Activated CD4-positive, alpha-beta T cell treated with anti-CD3 and anti-CD28 coated beads for 4 hours (primary cell): ENCODE measurements at regions not wholly inside any gene's neighbourhood (a gene's known extent, or its start where the extent isn't known, plus 50 kb on each side); places are given as distances from the start of the nearest gene placed in this dataset.
"Not testable (repeated sequence)": the region's sequence is repeated elsewhere in the genome, so short reads cannot be mapped to it uniquely, and the experiment has no call there.

ENCODE experiments used
- DNase-seq, 2 donors: peaks; one replicate each; pipeline ENCODE4 v3.0.0-alpha.2; 2020

DNA sequence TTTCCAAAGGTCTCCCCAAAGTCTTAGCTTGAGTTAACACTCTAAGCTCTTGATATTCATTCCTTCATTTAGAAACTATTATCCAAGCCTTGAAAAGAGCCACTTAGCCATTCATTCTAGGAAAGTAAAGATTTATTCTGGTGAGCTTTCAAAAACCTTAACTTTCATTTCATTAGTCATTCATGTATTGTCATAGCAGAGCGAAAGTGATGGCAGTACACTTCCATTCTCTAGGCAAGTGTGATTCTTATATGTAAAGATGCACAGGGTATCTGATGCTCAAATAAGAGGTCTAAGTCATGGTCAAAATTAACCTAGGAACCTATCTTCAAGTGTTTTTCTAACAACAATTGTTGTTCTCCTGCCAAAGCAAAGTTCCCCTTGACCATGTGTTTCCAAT is 553.0 kb upstream of the FANCL start:
- no peak for DNase-seq

DNA sequence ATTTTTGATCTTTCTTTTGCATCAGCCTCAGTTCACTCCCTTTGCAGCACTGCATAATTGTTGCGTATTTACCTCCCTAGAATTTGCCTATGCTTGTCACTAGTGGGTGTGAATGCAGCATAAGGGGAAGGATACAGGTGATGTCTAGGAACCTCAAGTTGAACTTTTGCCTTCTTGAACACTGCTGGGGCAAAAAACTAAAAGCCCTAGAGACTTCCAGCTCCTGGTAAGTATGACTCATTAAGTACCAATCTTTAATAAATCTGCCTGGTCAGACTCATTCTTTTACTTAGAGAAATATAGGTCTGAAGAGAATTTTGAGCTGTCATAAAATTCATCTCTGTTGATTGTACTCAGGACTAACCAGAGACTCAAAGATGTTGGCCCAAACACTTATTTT is 547.3 kb upstream of the FANCL start:
- DNase-seq = no peak

DNA sequence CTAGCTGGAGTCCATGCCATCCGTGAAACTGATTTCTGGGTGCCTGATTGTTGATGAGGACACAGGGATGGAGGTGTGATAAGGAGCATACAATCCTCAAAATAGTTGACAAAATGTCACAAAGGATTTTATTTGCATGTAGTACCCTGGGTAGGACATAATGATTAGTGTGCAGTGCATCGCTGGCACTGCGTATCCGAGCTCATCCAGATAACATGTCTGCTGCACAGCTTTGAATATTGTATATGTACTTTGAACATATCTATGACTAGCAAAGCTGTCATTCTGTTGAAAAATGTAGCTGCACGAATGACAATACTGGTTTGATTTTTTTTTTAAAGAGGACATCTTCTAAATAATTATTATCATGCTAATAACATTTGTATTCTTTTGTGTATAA is 529.7 kb upstream of the FANCL start:
- no peak for DNase-seq

DNA sequence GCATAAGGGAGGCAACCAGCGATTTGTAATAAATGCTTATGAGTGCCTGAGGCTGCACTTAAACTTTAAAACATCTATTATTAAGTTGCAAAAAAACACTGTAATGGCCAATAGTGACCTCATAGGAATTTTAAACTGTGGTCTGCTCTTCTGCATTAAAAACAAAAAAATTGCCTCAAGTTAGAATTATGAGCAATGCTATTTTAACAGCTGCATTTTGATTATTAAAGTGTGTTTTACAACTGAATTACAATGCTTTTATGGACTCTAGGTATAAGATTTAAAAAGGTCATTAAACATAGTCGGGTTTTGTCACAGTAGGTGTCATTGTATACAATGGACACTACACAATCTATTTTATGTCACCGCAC is 528.7 kb upstream of the FANCL start:
- no peak for DNase-seq

DNA sequence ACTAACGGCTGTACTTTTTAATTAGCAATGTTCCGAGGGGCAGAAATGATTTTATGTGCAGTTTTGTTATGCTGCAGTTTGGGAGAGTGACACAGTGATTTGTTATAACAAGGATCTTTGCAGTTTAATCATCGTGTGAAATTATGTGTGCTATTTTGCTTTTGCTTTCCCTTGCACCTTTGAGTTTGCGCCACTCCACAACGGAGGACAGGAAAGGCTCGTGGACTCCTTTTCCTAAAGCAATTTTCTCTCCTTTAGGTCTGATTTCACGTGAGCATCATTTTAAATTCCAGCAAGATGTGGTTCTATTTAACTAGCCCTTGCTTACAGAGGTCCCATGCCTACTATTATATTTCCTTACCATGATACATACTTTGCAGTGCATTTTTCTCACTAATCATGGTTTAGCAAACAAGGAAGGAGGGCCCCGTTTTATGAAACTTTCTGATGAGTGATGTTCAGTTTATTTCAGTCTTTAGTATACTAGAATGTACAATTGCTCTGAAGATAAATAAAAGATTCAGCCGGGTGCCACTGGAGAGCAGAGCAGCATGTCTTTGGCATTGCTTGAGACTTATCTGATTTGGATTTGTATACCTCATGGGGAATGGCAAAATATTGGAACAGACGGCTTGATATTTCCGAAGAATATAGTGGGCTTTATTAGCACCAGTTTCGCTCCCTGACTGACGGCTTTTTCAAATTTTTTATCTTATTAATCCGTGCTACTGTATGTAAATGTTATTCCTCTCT is 528.2 kb upstream of the FANCL start:
- DNase-seq = no peak

DNA sequence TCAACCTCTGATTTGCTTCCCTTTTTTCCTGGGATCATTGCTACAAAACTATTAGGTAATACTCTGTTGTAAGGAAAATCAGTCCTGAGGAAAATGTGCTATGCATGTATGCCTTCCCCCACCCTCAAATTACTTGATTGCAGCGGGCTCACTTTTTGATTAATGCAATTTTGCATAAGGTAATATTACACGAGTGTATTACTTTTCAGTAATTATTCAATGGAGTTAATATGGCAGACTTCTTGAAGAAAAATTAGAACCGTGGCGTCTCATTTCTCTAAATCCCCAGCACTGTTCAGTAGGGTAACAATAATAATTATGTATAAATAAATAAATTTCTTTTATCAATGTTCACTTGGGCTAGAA is 527.6 kb upstream of the FANCL start:
- no peak for DNase-seq

DNA sequence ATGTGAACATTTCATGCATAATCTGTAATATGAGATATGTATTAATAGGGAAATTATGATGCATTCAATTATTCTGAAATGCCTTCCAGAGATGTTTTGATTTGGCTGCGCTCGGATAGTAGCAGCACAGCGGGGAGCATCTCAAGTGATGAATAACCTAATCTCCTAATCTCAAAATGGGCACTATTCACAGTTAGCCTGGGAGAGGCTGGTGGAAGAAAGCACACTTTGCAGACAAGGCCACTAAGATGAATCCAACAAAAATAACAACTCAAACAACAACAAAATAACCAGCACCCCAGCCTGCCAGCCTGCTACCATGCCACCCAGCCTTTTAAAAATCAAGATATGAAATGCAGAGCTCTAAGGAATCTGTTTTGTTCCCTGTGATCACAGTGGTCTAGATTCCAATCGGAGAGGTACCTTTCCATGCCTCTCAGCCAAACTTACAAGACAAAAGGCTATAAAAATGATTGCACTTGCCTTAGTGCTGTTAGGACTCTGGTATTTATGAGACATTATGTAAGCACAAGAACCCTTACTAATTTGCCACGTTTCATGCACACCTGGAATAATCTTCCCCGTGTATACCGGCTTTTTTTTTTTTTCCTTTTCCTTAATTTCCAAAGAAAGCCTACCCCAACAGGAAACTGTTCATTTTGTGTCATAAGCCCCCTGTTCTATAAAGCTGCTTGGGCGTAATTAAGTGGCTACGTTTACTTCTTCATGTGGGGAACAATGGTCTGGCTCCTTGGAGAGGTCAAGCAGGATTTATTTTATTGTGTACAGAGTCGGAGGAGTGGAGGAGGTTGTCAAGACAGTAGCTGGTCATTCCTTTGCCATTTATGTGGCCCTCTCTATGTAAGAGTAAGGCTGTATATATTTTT is 526.9 kb upstream of the FANCL start:
- no peak for DNase-seq

DNA sequence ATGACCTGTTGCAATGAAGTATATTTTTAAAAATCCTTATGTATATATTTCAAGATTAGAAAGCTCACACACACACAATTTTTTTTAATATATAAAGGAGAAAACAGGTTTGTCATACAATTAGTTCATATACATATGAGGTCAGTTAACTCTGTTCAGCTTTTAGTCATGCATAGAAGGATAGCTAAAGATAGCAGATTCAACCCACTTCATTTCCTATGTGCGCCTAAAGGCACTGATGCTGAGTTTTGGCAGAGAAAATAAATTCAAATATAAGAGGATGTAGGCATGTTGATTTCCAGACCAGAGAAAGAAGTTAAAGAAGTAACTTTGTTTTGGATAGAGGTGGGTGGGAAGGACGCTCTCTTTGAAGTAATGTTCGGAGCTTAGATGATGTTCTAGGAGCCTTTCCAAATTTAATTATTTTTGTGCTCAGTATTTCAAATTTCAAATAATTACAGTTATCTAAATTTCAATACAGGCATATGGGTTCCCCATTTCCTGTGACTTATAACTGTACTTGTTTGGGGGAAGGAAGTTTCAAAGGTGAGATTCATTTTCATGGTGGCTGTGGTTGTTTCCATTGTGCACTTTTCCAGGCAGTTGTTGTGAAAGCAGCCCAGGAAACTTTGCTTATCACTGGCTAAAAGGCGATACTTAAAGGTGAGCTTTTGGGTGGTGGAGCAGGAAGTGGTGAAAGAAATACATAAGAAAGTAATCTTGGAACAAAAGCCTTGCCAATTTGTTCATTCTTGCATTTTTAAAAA is 523.4 kb upstream of the FANCL start:
- DNase-seq = no peak

DNA sequence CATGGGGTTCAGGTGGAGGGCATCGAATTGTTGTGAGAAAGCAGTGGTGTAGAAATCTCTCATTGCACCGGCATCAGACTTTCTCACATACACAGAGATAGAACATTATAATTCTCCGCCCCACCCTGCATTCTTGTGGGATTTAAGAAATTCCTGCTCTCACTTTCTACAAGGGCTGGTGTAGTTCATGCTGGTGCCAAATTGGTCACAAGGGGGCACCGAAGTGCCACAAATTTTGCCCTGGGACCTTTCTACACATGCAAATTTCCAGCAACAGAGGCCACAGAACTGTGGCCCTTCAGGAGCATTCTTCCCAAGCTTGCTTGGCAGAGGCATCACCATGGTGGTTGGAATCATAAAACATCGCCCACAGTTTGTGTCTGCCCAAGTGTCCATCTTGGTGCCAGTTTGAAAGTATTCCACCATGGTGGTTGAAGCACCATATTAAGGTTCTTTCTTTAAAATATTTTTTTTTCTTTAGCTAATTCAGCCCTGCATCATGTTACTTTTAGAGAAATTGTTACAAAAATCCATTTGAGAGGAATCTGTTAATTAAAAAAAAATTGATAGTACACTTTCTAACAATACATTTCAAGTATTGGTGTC is 521.2 kb upstream of the FANCL start:
- DNase-seq = no peak

DNA sequence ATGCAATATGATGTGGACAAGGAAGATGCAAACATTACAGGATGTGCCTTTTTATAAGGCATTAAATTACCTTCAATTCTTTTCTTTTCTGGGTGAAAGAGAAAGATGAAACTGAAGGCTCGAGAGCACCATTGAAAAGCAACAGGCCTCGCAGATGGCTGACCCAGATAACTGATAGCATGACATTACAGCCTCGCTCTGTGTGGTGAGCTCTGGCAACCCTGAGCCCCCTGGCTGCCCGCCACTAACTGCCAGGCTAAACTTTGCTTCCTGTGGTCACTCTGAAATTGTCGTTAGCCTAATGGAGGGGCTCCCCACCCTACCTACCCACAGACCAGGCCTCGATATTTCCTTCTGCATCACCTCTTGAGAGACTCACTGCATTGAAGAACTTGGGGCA is 516.8 kb upstream of the FANCL start:
- no peak for DNase-seq

DNA sequence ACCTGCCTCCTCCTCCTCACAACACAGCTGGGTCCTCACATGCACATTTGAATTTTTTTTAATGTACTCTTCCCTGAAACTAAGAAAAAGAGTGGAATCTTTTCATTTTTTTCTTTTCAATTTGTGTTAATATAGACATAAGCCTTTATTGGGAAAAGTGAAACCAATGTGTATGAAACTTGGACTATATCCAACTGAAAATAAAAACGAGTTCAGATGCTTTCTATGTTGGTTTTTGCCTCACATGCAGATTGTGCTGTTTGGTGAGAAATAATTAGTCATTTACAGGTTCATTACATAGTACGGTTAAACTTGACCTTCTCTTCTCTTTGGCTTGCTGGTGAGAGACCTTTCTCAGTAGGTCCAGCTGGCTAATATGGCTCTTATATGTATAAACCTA is 515.2 kb upstream of the FANCL start:
- no peak for DNase-seq

DNA sequence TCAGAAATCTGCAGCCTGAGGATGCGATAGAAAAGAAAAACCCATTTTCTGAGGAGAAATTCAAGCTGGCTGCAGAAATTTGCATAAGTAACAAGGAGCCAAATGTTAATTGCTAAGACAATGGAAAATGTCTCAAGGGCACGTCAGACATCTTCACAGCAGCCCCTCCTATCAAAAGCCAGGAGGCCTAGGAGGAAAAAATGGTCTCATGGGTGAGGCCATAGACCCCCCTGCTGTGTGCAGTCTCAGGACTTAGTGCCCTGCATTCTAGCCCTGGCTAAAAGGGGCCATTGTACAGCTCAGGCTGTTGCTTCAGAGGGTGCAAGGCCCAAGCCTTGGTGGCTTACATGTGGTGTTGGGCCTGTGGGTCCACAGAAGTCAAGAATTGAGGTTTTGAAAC is 511.4 kb upstream of the FANCL start:
- not testable (repeated sequence) for DNase-seq

DNA sequence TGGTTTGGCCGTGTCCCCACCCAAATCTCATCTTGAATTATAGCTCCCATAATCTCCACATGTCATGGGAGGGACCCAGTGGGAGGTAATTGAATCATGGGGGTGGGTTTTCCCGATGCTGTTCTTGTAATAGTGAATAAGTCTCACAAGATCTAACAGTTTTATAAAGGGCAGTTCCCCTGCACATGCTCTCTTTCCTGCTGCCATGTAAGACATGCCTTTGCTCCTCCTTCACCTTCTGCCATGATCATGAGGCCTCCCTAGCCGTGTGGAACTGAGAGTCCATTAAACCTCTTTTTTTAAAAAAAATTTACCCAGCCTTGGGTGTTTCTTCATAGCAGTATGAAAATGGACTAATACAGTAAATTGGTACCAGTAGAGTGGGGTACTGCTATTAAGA is 510.6 kb upstream of the FANCL start:
- DNase-seq = not testable (repeated sequence)

DNA sequence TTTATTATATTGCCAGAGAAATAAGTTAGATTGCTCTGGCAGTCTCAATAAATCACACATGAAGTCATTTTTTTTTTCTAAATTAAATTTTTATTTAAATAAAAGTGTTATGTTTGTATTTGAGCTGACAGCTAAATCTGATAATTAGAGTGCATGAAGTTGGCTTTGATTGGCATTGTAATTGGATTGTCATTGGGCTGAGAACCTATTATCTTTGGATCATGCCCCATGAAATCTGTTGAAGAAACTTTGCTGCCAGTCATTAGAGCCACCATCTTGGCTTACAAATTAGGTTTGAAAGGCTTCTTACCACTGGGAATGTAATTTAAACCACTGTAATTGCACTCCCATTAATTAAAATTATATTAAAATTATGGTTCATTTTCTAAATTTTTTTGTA is 507.9 kb upstream of the FANCL start:
- DNase-seq = no peak

DNA sequence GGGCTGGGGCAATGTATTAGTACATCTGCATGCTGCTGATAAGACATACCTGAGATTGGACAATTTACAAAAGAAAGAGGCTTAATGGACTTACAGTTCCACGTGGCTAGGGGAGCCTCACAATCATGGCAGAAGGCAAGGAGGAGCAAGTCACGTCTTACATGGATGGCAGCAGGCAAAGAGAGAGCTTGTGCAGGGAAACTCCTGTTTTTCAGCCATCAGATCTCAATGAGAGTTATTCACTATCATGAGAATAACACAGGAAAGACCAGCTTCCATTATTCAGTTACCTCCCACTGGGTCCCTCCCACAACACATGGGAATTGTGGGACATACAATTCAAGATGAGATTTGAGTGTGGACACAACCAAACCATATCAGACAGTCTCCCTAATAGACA is 504.2 kb upstream of the FANCL start:
- not testable (repeated sequence) for DNase-seq

DNA sequence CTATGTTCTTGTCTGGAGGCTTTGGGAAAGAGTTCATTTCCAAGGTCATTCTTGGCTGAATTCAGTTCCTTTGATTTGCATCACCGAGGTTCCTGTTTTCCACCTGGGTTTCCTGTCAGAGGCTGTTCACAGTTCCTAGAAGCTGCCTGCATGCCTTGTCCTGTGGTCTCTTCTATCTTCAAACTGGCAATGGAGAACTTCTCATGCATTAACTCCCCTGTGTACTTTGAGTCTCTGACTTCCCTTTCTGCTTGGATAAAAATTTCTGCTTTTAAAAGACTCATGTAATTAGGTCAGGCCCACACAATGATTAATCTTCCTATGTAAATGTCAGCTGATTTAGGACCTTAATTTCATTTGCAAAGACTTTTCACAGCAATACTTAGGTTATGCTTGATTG is 499.3 kb upstream of the FANCL start:
- DNase-seq = no peak

DNA sequence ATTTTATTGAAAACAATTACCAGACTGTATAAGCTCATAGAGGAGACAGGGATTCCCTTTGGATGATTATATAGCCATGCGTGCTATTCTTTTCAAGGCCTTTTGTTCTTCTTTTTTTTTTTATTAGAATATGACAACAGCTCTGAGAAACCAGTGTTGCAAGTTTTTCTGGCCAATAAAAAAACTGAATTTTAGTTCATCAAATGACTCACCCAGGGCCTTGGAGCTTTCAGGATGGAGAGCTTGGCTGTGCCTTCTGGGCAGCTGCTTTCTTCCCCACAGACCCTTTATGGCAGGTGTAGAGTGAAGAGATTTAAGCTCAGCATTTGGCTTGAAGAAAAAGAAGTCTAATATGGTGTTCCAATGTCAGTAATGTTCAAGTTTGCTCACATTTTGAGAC is 497.9 kb upstream of the FANCL start:
- DNase-seq = no peak

DNA sequence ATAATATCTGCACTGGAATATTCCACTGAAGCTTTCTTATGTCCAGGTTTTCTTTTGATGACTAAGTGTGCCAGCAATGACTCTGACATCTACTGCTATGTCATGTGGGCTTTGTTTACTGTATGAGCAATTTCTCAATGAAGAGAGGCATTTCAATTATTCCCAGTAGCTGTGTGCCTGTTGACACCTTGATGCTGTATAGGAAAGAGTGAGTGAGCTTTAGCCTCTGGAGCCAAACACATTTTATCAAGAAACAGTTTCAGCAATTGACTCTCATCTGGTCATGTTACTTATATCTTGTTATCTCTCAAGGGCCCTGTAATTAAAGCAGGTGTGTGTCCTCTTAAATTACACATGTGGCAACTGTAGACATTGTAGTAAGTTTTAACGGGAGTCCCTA is 493.2 kb upstream of the FANCL start:
- DNase-seq = no peak

DNA sequence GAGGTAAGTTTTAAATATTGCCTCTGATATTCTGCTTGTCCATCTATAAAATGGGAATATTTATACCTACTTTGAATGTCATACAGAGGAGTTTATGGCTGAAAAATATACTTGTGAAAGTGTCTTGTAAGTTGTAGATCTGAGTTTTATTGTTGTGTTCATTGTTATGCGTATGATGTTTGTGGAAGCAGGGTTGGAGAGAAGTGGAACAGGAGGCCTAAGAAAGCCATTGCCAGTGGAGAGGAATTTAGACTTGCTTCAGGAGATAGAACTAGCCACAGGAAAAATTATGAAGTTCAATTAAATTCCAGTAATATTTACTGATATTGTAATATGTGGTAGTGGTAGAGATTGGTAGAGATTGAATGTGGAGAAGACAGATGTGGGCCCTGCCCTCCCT is 491.9 kb upstream of the FANCL start:
- no peak for DNase-seq

DNA sequence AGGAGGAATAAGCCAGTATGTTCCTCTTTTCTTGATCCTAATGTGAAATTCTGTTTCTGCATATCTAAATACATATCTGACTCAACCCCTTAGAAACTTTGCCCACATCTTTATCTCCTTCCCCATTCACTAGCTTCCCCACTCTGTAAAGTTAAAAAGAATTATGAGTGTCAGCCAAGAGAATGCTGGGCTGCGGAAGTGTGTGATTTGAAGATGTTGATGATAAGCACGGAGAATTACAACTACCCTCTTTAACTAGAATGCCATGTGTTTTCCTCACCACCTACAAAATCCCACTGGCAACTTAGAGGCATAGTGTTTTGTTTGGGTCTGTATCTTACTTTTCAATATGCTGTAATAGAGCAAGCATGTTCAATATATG is 490.4 kb upstream of the FANCL start:
- DNase-seq = no peak

DNA sequence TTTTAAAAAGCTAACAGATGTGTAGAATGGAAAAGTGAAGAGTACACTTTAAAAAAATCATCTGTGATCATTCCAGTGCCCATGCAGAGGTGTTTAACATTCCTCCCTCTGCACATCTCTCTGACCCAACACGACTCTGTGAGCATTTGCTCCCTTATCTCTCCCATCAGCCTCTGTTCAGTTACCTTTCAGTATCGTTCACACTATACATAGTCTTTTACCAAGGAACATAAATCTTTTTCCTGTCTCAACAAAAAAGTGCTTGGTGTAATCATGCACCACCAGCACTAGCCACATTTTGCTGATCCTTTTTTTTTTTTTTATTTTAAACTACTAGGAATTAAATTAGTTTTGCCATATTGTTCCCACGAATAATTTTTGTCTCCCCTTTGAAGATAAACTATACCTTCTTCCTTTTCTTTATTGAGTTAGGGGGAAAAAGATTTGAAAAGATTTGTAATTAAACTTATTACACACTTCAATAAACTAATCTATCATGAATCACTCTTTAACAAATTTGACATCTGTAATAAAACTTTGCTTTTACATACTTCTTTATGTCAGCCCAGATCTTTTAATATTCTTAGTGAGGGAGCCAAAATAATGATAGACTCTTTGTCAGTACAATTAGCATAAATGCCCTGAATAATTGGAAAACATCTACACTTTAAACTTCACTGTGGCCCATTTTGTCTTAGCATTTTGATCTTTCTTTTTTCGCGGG is 489.8 kb upstream of the FANCL start:
- DNase-seq = no peak

DNA sequence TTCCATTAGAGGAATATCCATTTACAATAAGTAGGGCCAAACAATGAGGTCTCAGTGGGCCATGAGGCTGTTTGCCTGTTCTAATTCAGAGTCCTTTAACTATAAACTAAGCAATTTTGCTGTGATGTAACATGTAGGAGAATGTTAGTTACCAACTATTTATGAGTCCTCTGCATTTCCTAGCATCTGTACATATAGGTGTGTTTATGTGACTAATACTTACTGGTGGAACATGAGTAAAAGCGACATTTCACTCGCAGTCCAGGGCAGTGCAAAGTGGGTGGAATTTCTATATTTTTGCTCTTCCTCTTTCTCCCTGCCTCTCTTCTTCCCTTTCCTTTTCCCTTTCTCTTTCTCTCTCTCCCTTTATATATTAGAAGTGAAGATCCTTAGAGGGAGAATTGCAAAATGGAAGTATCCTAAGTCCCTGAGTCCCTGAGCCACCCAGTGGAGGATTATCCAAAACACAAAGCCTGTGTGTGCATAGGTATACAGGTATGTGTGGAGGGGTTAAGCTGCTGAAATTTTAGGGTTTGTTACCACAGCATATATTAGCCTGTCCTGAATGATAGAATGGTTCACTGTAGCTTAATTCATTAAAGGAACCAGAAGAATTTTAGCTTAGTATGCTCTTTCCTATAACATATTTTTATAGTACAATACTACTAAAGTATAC is 487.0 kb upstream of the FANCL start:
- DNase-seq = no peak
